Activated T-cell treated with anti-CD3 and anti-CD28 coated beads, Interleukin-2, amount 50 U/mL, for 4 hours (primary cell): ENCODE measurements at regions not wholly inside any gene's neighbourhood (a gene's known extent, or its start where the extent isn't known, plus 50 kb on each side); places are given as distances from the start of the nearest gene placed in this dataset.

ENCODE experiments used
- ATAC-seq, 2 donors: fragments of 200-7000 bp; cut with Tn5 transposase; one replicate each; pipeline ENCODE4 v1.10.0; 2021
- DNase-seq: peaks from one replicate; pipeline ENCODE4 v3.0.0-alpha.2; 2020
- H3K27me3 Mint-ChIP-seq: one replicate; pipeline ENCODE4 v1.8.0; 2021; ENCODE audit warnings: low read depth, mixed read lengths
- H3K36me3 Mint-ChIP-seq: one replicate; pipeline ENCODE4 v1.8.0; 2022; ENCODE audit warnings: mixed read lengths; ENCODE audit not compliant: insufficient read depth
- H3K4me1 Mint-ChIP-seq: one replicate; pipeline ENCODE4 v1.8.0; 2021; ENCODE audit warnings: low read depth, mixed read lengths
- H3K4me3 Mint-ChIP-seq: one replicate; pipeline ENCODE4 v1.8.0; 2021; ENCODE audit warnings: mild to moderate bottlenecking, moderate library complexity, mixed read lengths
- H3K9me3 Mint-ChIP-seq: one replicate; pipeline ENCODE4 v1.8.0; 2021; ENCODE audit warnings: mixed read lengths

DNA sequence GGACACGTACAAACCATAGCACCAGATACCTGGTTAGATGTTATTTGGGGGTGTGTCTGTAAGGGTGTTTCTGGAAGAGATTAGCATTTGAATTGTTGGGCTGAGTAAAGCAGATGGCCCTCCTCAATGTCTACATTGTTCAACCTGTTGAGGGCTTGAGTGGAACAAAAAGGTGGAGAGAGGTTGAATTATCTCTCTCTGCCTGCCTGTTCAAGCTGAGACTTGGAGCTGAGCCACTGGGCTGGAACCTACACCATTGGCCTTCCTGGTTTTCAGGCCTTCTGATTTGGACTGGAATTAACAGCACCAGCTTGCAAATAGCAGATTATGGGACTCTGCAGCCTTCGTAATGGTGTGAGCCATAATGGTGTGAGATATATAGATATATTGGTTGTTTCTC lies 71.3 kb upstream of the CORO2B start:
- peaks cover 3% of the 10 kb centered on the region for H3K4me1 Mint-ChIP-seq

GRCh38 chr15:68508485-68509189 lies 70.2 kb upstream of the CORO2B start:
- no peaks in the 10 kb centered on the region for H3K36me3 Mint-ChIP-seq
- H3K9me3 Mint-ChIP-seq, result peaks cover 6% of the 10 kb centered on the region
- ATAC-seq, result no peak
- H3K4me1 Mint-ChIP-seq, result peaks cover 3% of the 10 kb centered on the region
- H3K27me3 Mint-ChIP-seq, result peaks cover 15% of the 10 kb centered on the region
- no peak overlapping the region for H3K4me3 Mint-ChIP-seq
- no peak for DNase-seq

More for the DNA sequence above, 71.3 kb upstream of the CORO2B start:
- H3K9me3 Mint-ChIP-seq, result no peaks in the 10 kb centered on the region
- no peaks in the 10 kb centered on the region for H3K36me3 Mint-ChIP-seq
- no peak overlapping the region for H3K4me3 Mint-ChIP-seq
- ATAC-seq (no peak), DNase-seq (no peak)
- H3K27me3 Mint-ChIP-seq, result peaks cover 15% of the 10 kb centered on the region

- Mint-ChIP-seq H3K4me3 (no peak overlapping the region), H3K36me3 (no peaks in the 10 kb centered on the region), H3K9me3 (peaks cover 8% of the 10 kb centered on the region), H3K27me3 (peaks cover 16% of the 10 kb centered on the region), H3K4me1 (no peaks in the 10 kb centered on the region)
- DNase-seq, result no peak
- no peak for ATAC-seq
Measured at GRCh38 chr15:68510558-68510957, 68.2 kb upstream of the CORO2B start.

GRCh38 chr15:68511073-68511991 lies 67.5 kb upstream of the CORO2B start:
- ATAC-seq (no peak), DNase-seq (no peak)
- Mint-ChIP-seq H3K4me3 (no peak overlapping the region), H3K4me1 (no peaks in the 10 kb centered on the region), H3K27me3 (peaks cover 8% of the 10 kb centered on the region), H3K9me3 (peaks cover 8% of the 10 kb centered on the region), H3K36me3 (no peaks in the 10 kb centered on the region)

- ATAC-seq, result no peak
- Mint-ChIP-seq H3K9me3 (peaks cover 8% of the 10 kb centered on the region), H3K4me3 (no peak overlapping the region), H3K36me3 (no peaks in the 10 kb centered on the region), H3K4me1 (no peaks in the 10 kb centered on the region), H3K27me3 (peaks cover 8% of the 10 kb centered on the region)
- no peak for DNase-seq
Measured at GRCh38 chr15:68512052-68512451, 66.7 kb upstream of the CORO2B start.

- no peak for DNase-seq
- Mint-ChIP-seq H3K4me3 (no peak overlapping the region), H3K4me1 (no peaks in the 10 kb centered on the region), H3K36me3 (no peaks in the 10 kb centered on the region), H3K27me3 (peaks cover 8% of the 10 kb centered on the region), H3K9me3 (peaks cover 8% of the 10 kb centered on the region)
- no peak for ATAC-seq
Measured at GRCh38 chr15:68512598-68512997, 66.2 kb upstream of the CORO2B start.

DNA sequence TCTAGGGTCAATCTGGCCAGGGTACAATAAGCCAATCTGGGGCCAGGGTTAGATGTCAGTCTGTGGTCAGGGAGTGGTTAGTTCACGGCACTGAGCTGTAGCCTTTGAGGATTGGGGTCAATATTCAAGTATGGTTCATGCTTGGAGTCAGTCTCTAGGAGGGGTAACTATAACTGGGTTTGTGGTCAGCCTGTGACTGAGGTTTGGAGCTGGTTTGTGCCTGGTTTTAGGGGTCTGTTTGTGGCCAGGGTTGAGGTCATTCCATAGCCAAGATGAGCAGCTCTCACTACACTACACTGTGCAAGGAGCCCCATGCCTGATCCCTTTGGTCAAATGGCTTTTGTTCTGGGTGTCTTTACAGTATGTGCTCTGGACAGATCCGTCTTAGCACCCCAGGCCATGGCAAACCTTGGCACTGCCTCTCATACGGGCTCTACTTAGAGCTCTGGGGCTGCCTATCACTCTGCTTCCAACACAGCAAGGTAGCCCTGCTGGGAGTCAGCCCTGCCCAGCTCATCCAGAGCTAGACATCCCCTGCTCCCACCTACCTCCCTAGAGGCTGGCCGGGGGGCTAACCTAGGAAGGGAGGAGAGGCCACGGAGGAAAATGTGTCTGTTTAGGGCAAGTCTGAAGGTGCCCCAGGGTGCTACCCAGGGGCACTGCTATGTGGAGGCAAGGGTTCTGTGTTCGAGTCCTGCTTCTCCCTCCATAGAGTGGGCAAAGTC lies 63.3 kb upstream of the CORO2B start:
- no peak for ATAC-seq
- no peak overlapping the region for H3K4me3 Mint-ChIP-seq
- H3K9me3 Mint-ChIP-seq, result peaks cover 8% of the 10 kb centered on the region
- H3K36me3 Mint-ChIP-seq, result no peaks in the 10 kb centered on the region
- DNase-seq, result no peak
- peaks cover 11% of the 10 kb centered on the region for H3K27me3 Mint-ChIP-seq
- no peaks in the 10 kb centered on the region for H3K4me1 Mint-ChIP-seq

- ATAC-seq (no peak), DNase-seq (no peak)
- Mint-ChIP-seq H3K4me1 (no peaks in the 10 kb centered on the region), H3K36me3 (no peaks in the 10 kb centered on the region), H3K9me3 (peaks cover 8% of the 10 kb centered on the region), H3K27me3 (peaks cover 11% of the 10 kb centered on the region), H3K4me3 (no peak overlapping the region)
Measured at GRCh38 chr15:68517285-68517761, 61.5 kb upstream of the CORO2B start.

- H3K27me3 Mint-ChIP-seq, result peaks cover 18% of the 10 kb centered on the region
- DNase-seq, result no peak
- H3K4me1 Mint-ChIP-seq, result no peaks in the 10 kb centered on the region
- H3K36me3 Mint-ChIP-seq, result no peaks in the 10 kb centered on the region
- ATAC-seq, result no peak
- no peak overlapping the region for H3K4me3 Mint-ChIP-seq
- H3K9me3 Mint-ChIP-seq, result peaks cover 8% of the 10 kb centered on the region
Measured at GRCh38 chr15:68518046-68518445, 60.7 kb upstream of the CORO2B start.

DNA sequence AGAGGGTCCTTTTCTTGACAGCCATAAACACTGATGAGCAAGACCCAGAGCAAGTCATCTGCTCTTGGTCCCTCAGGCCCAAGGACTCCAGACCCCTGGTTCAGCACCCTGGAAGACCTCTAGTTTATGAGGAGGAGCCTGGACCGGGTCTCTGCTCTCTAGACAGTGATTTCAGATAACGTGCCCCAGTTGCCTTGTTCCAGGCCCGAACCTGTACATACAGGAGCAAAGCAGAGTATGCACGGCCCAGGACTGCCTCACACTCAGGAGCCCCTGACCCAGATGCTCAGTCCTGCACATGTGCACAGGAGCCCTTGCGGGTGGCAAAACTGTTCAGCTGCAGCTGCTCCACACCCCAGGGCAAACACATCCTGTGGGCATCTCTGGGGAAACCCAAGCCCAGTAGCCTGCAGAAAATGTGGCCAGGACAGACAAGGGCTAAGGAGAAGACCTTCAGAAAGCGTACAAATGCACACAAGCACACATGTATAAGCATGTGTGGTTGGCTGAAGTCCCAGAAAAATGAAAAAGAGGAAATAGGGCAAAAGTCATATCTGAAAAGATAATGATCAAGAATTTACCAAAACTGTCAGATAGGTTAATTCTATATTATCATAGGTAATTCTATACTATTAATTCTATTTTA lies 59.9 kb upstream of the CORO2B start:
- Mint-ChIP-seq H3K9me3 (no peaks in the 10 kb centered on the region), H3K4me1 (no peaks in the 10 kb centered on the region), H3K4me3 (no peak overlapping the region), H3K27me3 (peaks cover 24% of the 10 kb centered on the region), H3K36me3 (no peaks in the 10 kb centered on the region)
- ATAC-seq (no peak), DNase-seq (no peak)

- DNase-seq (no peak), ATAC-seq (no peak)
- H3K4me3 Mint-ChIP-seq, result no peak overlapping the region
- peaks cover 14% of the 10 kb centered on the region for H3K4me1 Mint-ChIP-seq
- H3K36me3 Mint-ChIP-seq, result no peaks in the 10 kb centered on the region
- H3K27me3 Mint-ChIP-seq, result peaks cover 24% of the 10 kb centered on the region
- H3K9me3 Mint-ChIP-seq, result no peaks in the 10 kb centered on the region
Measured at GRCh38 chr15:68524753-68525584, 53.8 kb upstream of the CORO2B start.

DNA sequence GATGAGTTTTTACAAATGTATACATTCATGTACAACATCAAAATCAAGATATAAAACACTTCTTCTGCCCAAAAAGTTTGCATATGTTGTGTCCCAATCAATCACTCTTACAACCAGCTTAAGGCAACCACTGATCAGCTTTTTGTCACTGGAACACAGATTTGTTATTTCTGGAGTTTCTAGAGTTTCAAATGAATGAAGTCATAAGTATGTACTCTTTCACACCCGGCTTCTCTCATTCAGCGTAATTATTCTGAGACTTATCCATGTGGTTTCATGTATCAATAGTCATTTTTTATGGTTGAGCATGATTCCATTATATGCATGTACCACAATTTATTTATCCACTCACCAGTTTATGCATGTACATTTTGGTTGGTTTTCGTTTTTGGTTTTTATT lies 53.0 kb upstream of the CORO2B start:
- no peak for DNase-seq
- Mint-ChIP-seq H3K4me3 (no peak overlapping the region), H3K4me1 (peaks cover 14% of the 10 kb centered on the region), H3K27me3 (peaks cover 26% of the 10 kb centered on the region), H3K36me3 (peaks cover 2% of the 10 kb centered on the region), H3K9me3 (peaks cover 3% of the 10 kb centered on the region)
- ATAC-seq, result no peak

GRCh38 chr15:68526269-68526668 lies 52.5 kb upstream of the CORO2B start:
- DNase-seq (no peak), ATAC-seq (peak; percentile 66 to 70)
- Mint-ChIP-seq H3K36me3 (peaks cover 2% of the 10 kb centered on the region), H3K27me3 (peaks cover 24% of the 10 kb centered on the region), H3K4me3 (no peak overlapping the region), H3K4me1 (peaks cover 14% of the 10 kb centered on the region), H3K9me3 (peaks cover 7% of the 10 kb centered on the region)
